H9 (cell line): ENCODE measurements at regions not wholly inside any gene's neighbourhood (a gene's known extent, or its start where the extent isn't known, plus 50 kb on each side); places are given as distances from the start of the nearest gene placed in this dataset.

Source experiments
- DNase-seq: peaks from one replicate; pipeline ENCODE4 v3.0.0-alpha.2; 2017
- H2AFZ ChIP-seq: one replicate; pipeline ENCODE4 v1.6.1; 2013; ENCODE audit warnings: mild to moderate bottlenecking, low read length, control low read depth, moderate library complexity
- H2AK5ac ChIP-seq: 2 replicates; pipeline ENCODE4 v1.6.1; 2013; ENCODE audit warnings: low read length, control low read depth, mixed read lengths; ENCODE audit not compliant: insufficient read length
- H2BK120ac ChIP-seq: one replicate; pipeline ENCODE4 v1.6.1; 2013; ENCODE audit warnings: low read depth, mild to moderate bottlenecking, low read length, control low read depth, inconsistent platforms; ENCODE audit not compliant: poor library complexity, severe bottlenecking
- H2BK12ac ChIP-seq: 2 replicates; pipeline ENCODE4 v1.6.1; 2013; ENCODE audit warnings: low read length, control low read depth, mixed read lengths, low read depth; ENCODE audit not compliant: insufficient read length
- H2BK15ac ChIP-seq: 2 replicates; pipeline ENCODE4 v1.6.1; 2013; ENCODE audit warnings: low read depth, low read length, control low read depth
- H2BK20ac ChIP-seq: one replicate; pipeline ENCODE4 v1.6.1; 2013; ENCODE audit warnings: low read depth, mild to moderate bottlenecking, low read length, control low read depth, inconsistent platforms; ENCODE audit not compliant: poor library complexity, severe bottlenecking
- H2BK5ac ChIP-seq: 2 replicates; pipeline ENCODE4 v1.6.1; 2013; ENCODE audit warnings: low read length, control low read depth, mixed read lengths; ENCODE audit not compliant: insufficient read length
- H3K14ac ChIP-seq: 2 replicates; pipeline ENCODE4 v1.6.1; 2013; ENCODE audit warnings: low read length, control low read depth; ENCODE audit not compliant: insufficient read depth
- H3K18ac ChIP-seq: 2 replicates; pipeline ENCODE4 v1.6.1; 2013; ENCODE audit warnings: low read depth, mild to moderate bottlenecking, mixed read lengths, low read length, control low read depth; ENCODE audit not compliant: insufficient read length
- H3K23ac ChIP-seq: 2 replicates; pipeline ENCODE4 v1.6.1; 2013; ENCODE audit warnings: low read length, control low read depth, mixed read lengths, low read depth; ENCODE audit not compliant: insufficient read length
- H3K23me2 ChIP-seq: 2 replicates; pipeline ENCODE4 v1.6.1; 2013; ENCODE audit warnings: low read depth, mild to moderate bottlenecking, mixed read lengths, low read length, control low read depth; ENCODE audit not compliant: insufficient read length, poor library complexity, severe bottlenecking
- H3K27ac ChIP-seq: 2 replicates; pipeline ENCODE4 v1.5.1; 2013; ENCODE audit warnings: low read length, control low read depth, mixed read lengths, low read depth; ENCODE audit not compliant: insufficient read length
- H3K27me3 ChIP-seq: 2 replicates; pipeline ENCODE4 v1.6.1; 2013; ENCODE audit warnings: low read length, control low read depth, inconsistent platforms; ENCODE audit not compliant: insufficient read depth
- H3K4ac ChIP-seq: 2 replicates; pipeline ENCODE4 v1.6.1; 2013; ENCODE audit warnings: low read depth, mild to moderate bottlenecking, control low read depth, inconsistent platforms, low read length, moderate library complexity
- H3K4me1 ChIP-seq: 2 replicates; pipeline ENCODE4 v1.6.1; 2013; ENCODE audit warnings: low read length, control low read depth, inconsistent platforms; ENCODE audit not compliant: insufficient read depth
- H3K4me2 ChIP-seq: 2 replicates; pipeline ENCODE4 v1.6.1; 2013; ENCODE audit warnings: low read length, control low read depth, mixed read lengths; ENCODE audit not compliant: insufficient read length, insufficient read depth
- H3K56ac ChIP-seq: 2 replicates; pipeline ENCODE4 v1.6.1; 2013; ENCODE audit warnings: low read depth, mild to moderate bottlenecking, mixed read lengths, low read length, control low read depth; ENCODE audit not compliant: insufficient read length
- H3K79me1 ChIP-seq: 2 replicates; pipeline ENCODE4 v1.6.1; 2013; ENCODE audit warnings: low read depth, mild to moderate bottlenecking, moderate library complexity, low read length, control low read depth, inconsistent platforms; ENCODE audit not compliant: insufficient read depth, poor library complexity, severe bottlenecking
- H3K79me2 ChIP-seq: 2 replicates; pipeline ENCODE4 v1.6.1; 2013; ENCODE audit warnings: low read length, control low read depth, inconsistent platforms; ENCODE audit not compliant: insufficient read depth
- H3K9ac ChIP-seq: 2 replicates; pipeline ENCODE4 v1.6.1; 2013; ENCODE audit warnings: low read length, control low read depth, mixed read lengths; ENCODE audit not compliant: insufficient read length; ENCODE audit errors: extremely low read depth
- H3K9me3 ChIP-seq: one replicate; pipeline ENCODE4 v1.6.1; 2013; ENCODE audit warnings: low read depth, low read length, inconsistent platforms; ENCODE audit not compliant: control insufficient read depth
- H3T11ph ChIP-seq: one replicate; pipeline ENCODE4 v1.6.1; 2013; ENCODE audit warnings: mild to moderate bottlenecking, low read length, control low read depth, inconsistent platforms
- H4K20me1 ChIP-seq: one replicate; pipeline ENCODE4 v1.6.1; 2013; ENCODE audit not compliant: control insufficient read depth, insufficient read length, insufficient read depth
- H4K5ac ChIP-seq: 2 replicates; pipeline ENCODE4 v1.6.1; 2013; ENCODE audit warnings: low read depth, mild to moderate bottlenecking, mixed read lengths, low read length, control low read depth; ENCODE audit not compliant: insufficient read length
- H4K8ac ChIP-seq: replicated peaks from 2 replicates; pipeline ENCODE4 v1.6.1; 2013; ENCODE audit warnings: low read length, control low read depth, mixed read lengths, low read depth; ENCODE audit not compliant: insufficient read length
- H4K91ac ChIP-seq: 2 replicates; pipeline ENCODE4 v1.6.1; 2013; ENCODE audit warnings: low read depth, mild to moderate bottlenecking, moderate library complexity, mixed read lengths, low read length, control low read depth; ENCODE audit not compliant: insufficient read length
- H3K27ac Mint-ChIP-seq, 3 experiments: 2 replicates in 2 of 3; 3 replicates in 1 of 3; pipeline ENCODE4 v1.8.0; 2020 to 2021; ENCODE audit warnings: mixed read lengths in 3 of 3, mild to moderate bottlenecking in 1 of 3, moderate library complexity in 1 of 3
- H3K27me3 Mint-ChIP-seq: 2 replicates; pipeline ENCODE4 v1.8.0; 2021; ENCODE audit warnings: low read depth, mild to moderate bottlenecking, moderate library complexity, mixed read lengths
- H3K36me3 Mint-ChIP-seq, 3 experiments: 2 replicates in 2 of 3; 3 replicates in 1 of 3; pipeline ENCODE4 v1.8.0; 2020 to 2021; ENCODE audit warnings: low read depth in 3 of 3, mixed read lengths in 3 of 3; ENCODE audit not compliant: insufficient read depth in 1 of 3
- H3K4me1 Mint-ChIP-seq, 2 experiments: 2 replicates each; pipeline ENCODE4 v1.8.0; 2020; ENCODE audit warnings: mixed read lengths in 2 of 2
- H3K4me3 Mint-ChIP-seq, 2 experiments: 2 replicates in 1 of 2; 3 replicates in 1 of 2; pipeline ENCODE4 v1.8.0; 2020 to 2021; ENCODE audit warnings: mild to moderate bottlenecking in 2 of 2, mixed read lengths in 2 of 2, moderate library complexity in 1 of 2
- H3K9me3 Mint-ChIP-seq, 2 experiments: 2 replicates in 1 of 2; 3 replicates in 1 of 2; pipeline ENCODE4 v1.8.0; 2020; ENCODE audit warnings: mild to moderate bottlenecking in 2 of 2, mixed read lengths in 2 of 2, moderate library complexity in 1 of 2
- WGBS: extraction: QIAGEN DNeasy Blood & Tissue Kit; methylation state at CpG from one replicate; pipeline ENCODE4 v1.1.7; 2013; ENCODE audit warnings: missing lambda C conversion rate, low lambda C conversion rate, mixed read lengths; ENCODE audit not compliant: insufficient read length; ENCODE audit errors: extremely low coverage; 5-methylcytosine and 5-hydroxymethylcytosine counted together
- TF ChIP-seq, protein P1 (sequence below): fragments of 200-600 bp; sonication (generic); conservative IDR thresholded peaks from 3 replicates; pipeline ENCODE4 v1.8.0; 2021; ENCODE audit warnings: antibody characterized with exemption, mild to moderate bottlenecking

- no peak for DNase-seq
- WGBS = no CpG with 5 or more reads among the region's 2 CpGs
- TF ChIP-seq, protein P1, sequence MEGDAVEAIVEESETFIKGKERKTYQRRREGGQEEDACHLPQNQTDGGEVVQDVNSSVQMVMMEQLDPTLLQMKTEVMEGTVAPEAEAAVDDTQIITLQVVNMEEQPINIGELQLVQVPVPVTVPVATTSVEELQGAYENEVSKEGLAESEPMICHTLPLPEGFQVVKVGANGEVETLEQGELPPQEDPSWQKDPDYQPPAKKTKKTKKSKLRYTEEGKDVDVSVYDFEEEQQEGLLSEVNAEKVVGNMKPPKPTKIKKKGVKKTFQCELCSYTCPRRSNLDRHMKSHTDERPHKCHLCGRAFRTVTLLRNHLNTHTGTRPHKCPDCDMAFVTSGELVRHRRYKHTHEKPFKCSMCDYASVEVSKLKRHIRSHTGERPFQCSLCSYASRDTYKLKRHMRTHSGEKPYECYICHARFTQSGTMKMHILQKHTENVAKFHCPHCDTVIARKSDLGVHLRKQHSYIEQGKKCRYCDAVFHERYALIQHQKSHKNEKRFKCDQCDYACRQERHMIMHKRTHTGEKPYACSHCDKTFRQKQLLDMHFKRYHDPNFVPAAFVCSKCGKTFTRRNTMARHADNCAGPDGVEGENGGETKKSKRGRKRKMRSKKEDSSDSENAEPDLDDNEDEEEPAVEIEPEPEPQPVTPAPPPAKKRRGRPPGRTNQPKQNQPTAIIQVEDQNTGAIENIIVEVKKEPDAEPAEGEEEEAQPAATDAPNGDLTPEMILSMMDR = no peak
- Histone ChIP-seq H3K56ac (no peak overlapping the region), H2BK5ac (no peak overlapping the region), H3K4me2 (no peak overlapping the region), H2BK15ac (no peak overlapping the region), H3K9ac (no peak overlapping the region), H3K18ac (no peak overlapping the region), H3K14ac (no peak overlapping the region), H3K4ac (no peak overlapping the region), H3K27me3 (no peaks in the 10 kb centered on the region), H4K8ac (no peak overlapping the region), H4K91ac (no peak overlapping the region), H3K27ac (no peak overlapping the region), H3K23me2 (no peaks in the 10 kb centered on the region), H4K20me1 (no peaks in the 10 kb centered on the region), H4K5ac (no peak overlapping the region), H2BK20ac (no peak overlapping the region), H3K23ac (no peak overlapping the region), H2AK5ac (no peak overlapping the region), H3K9me3 (no peaks in the 10 kb centered on the region), H2BK12ac (no peak overlapping the region), H3K79me2 (no peaks in the 10 kb centered on the region), H2BK120ac (no peak overlapping the region), H2AFZ (no peak overlapping the region), H3K79me1 (no peaks in the 10 kb centered on the region), H3K4me1 (no peaks in the 10 kb centered on the region), H3T11ph (no peak overlapping the region)
- H3K36me3 Mint-ChIP-seq = no peaks in the 10 kb centered on the region
- H3K9me3 Mint-ChIP-seq = no peaks in the 10 kb centered on the region
- H3K27me3 Mint-ChIP-seq = no peaks in the 10 kb centered on the region
- H3K4me3 Mint-ChIP-seq = no peak overlapping the region
- H3K4me1 Mint-ChIP-seq = no peaks in the 10 kb centered on the region
- H3K27ac Mint-ChIP-seq = no peak overlapping the region
These were observed 296.5 kb upstream of the AZI2 start for GRCh38 chr3:28645149-28645548.
